Activated CD4-positive, CD25-positive, alpha-beta regulatory T cell treated with anti-CD3 and anti-CD28 coated beads, Interleukin-2, amount 50 U/mL, for 24 hours (primary cell): ENCODE measurements at regions not wholly inside any gene's neighbourhood (a gene's known extent, or its start where the extent isn't known, plus 50 kb on each side); places are given as distances from the start of the nearest gene placed in this dataset.
"Not testable (repeated sequence)": the region's sequence is repeated elsewhere in the genome, so short reads cannot be mapped to it uniquely, and the experiment has no call there.

Source experiments
- ATAC-seq, 2 donors: fragments of 150-1000 bp; cut with Tn5 transposase; one replicate each; pipeline ENCODE4 v1.10.0; 2021; ENCODE audit warnings: mild to moderate bottlenecking in 1 of 2, moderate library complexity in 1 of 2

- no peak for ATAC-seq
Measured at GRCh38 chr16:88128556-88128955, 177.3 kb downstream of the BANP start.

- not testable (repeated sequence) for ATAC-seq
Measured at GRCh38 chr16:88129133-88129532, 177.9 kb downstream of the BANP start.

DNA sequence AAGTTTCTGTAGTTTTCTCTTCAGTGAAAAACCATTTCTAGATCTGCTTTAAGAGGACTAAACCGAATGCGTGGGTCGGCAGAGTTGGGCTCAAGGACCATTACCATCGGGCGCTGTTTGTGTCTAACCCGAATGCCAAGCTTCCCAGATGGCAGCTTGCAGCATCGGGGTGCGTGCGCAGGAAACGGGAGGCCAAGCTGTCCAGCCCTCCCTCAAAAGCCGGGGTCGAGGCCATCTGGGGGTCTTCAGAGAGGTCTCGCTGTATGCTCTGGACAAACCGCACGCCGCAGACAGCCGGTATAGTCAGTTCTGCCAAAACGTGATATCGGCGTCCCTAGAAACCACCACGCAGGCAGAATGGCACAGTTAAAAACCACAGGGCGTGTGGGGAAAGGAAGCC, 178.8 kb downstream of the BANP start:
- no peak for ATAC-seq

DNA sequence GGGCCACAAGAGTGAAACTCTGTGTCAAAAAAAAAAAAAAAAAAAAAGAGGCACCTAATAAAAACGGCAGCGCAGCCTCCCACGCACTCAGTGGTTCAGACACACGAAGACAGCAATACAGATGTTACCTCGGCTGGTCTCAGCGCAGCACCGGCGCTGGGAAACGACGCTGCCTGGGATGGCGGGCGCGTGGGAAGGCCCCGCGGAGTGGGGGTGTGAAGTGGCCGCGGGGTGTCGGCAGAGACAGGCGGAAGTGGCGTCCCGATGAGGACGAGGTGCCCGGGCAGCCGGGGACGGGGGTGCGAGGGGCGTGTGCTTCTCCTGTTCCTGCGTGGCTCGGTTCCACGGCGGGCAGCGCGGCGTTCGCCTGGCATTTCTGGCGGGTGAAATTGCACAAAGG, 179.4 kb downstream of the BANP start:
- ATAC-seq: no peak

GRCh38 chr16:88131256-88131655, 180.0 kb downstream of the BANP start:
- ATAC-seq: no peak

- no peak for ATAC-seq
Measured at GRCh38 chr16:88131966-88132365, 180.7 kb downstream of the BANP start.

DNA sequence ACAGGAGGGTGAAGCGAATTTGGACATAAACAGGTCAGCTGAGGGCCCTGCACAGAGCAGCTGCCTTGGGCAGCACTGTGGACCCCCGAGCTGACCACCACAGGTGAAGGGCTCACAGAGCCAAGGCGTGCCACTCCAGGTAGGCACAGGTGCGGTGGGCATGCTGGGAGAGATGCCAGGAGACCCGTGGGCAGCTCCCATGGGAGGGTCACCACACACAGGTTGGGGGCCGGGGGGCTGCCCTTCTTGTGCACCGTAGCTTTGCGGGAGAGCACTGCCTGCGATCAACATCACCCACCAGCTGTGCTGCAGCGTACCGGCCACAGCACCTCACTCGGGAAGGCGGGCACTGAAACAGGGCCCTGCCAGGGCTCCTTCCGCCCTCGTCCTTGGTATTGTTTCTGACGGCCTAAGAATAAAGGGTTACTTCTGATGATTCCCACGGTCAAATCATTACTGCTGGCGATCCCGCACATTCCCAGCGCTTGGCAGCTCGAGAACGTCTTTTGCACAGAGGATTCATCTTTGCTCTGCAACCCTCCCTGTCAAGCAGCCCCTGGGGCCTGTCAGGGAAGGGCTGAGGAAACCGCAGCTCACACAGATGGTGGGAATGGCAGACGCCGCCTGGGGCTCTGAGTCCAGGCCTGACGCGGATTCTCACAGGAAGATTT, 181.7 kb downstream of the BANP start:
- no peak for ATAC-seq

DNA sequence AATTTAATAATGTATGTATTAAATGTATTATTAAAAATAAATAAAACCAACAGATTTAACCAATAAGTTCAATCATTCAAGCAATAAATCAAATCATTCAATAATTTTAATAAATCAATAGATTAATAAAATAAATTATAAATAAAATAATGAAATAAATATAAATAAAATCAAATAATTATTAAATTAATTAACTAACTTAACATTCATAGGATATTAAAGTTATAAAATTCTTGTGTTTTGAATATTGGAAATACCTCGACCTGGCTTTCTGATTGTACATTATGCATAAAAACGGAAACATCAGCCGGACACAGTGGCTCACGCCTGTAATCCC, 182.2 kb downstream of the BANP start:
- no peak for ATAC-seq

- ATAC-seq: not testable (repeated sequence)
Measured at GRCh38 chr16:88134172-88134898, 183.1 kb downstream of the BANP start.

- not testable (repeated sequence) for ATAC-seq
Measured at GRCh38 chr16:88134899-88135682, 183.9 kb downstream of the BANP start.

- ATAC-seq: not testable (repeated sequence)
Measured at GRCh38 chr16:88136211-88136713, 185.0 kb downstream of the BANP start.

GRCh38 chr16:88136939-88137338, 185.7 kb downstream of the BANP start:
- ATAC-seq: not testable (repeated sequence)

DNA sequence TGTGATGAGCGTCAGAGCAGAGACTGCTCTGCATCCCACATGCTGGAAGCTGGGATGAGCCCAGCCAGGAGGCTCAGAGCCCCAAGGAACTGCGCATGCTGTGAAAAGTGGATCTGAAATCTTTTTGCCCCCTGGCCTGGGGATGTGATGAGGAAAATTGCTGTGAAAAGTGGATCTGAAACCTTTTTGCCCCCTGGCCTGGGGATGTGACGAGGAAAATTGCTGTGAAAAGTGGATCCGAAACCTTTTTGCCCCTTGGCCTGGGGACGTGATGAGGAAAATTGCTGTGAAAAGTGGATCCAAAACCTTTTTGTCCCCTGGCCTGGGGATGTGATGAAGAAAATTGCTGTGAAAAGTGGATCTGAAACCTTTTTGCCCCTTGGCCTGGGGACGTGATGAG, 187.9 kb downstream of the BANP start:
- ATAC-seq: not testable (repeated sequence)

DNA sequence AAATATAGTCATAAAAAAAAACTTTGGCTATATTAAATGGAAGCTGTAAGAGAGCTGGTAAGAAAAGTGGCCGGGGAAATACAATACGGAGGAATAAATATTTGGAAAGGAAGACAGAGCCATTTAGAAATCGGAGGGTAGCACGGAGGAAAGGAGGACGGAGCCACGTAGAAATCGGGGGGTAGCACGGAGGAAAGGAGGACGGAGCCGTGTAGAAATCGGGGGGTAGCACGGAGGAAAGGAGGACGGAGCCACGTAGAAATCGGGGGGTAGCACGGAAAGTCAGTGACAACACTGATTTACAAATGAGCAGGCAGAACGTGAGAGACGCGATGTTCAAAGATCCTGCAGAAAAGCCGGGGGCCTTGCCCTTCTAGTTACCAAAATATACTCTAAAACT, 189.0 kb downstream of the BANP start:
- ATAC-seq: not testable (repeated sequence)

DNA sequence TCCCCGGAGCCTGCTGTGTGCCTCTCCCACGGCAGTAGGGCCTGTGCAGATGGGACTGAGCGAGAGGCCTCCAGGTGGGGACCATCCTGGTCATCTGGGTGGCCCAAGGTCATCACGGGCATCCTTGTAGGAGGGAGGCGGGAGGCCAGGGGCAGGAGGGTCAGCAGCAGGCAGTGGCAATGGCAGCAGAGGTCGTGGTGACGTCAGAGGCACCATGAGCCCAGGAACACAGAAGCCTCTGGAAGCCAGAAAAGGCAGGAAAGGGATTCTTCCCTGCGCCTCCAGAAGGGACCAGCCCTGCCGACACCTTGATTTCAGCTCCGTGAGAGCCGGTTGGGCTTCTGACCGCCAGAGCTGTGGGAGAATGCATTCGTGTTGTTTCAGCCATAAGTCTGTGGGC, 190.3 kb downstream of the BANP start:
- ATAC-seq: no peak

DNA sequence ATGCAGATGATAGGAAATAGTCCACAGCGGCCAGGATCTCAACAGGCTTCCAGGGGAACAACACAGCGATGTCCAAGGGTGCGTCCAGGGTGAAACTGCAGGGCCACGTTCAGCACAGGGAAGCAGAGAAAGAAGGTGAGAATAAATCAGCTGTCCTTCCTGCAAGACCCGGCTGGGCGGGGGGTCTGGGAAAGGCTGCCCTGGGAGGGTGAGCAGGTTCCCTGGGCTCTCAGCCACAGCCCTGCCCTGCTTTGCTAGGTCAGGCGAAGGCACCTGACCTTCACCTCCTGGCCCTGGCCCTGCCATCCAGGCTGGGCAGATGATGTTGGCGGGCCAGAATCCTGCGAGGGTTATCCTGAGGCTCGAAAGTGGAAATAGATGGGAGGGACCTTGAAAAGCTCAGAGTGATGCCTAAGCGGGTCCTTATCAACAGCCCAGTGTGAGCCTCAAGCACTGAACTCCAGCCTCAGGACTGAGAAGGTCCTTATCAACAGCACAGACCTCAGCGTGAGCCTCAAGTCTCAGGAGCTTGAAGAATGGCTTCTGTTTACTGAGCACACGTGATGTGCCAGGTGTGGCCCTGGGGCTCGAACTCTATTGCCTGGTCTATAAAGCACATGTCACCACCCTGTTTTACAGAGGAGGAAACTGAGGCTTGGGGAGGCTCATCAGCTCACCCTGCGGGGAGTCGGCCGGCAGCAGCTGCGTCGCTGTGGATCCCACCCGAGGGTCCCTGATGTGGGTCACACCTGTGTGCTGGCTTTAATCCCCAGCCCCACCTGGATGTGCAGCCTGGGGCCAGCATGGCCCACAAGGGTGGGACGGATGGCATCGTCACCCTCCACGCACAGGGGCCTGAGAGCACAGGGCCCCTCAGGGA, 191.1 kb downstream of the BANP start:
- ATAC-seq: not testable (repeated sequence)

DNA sequence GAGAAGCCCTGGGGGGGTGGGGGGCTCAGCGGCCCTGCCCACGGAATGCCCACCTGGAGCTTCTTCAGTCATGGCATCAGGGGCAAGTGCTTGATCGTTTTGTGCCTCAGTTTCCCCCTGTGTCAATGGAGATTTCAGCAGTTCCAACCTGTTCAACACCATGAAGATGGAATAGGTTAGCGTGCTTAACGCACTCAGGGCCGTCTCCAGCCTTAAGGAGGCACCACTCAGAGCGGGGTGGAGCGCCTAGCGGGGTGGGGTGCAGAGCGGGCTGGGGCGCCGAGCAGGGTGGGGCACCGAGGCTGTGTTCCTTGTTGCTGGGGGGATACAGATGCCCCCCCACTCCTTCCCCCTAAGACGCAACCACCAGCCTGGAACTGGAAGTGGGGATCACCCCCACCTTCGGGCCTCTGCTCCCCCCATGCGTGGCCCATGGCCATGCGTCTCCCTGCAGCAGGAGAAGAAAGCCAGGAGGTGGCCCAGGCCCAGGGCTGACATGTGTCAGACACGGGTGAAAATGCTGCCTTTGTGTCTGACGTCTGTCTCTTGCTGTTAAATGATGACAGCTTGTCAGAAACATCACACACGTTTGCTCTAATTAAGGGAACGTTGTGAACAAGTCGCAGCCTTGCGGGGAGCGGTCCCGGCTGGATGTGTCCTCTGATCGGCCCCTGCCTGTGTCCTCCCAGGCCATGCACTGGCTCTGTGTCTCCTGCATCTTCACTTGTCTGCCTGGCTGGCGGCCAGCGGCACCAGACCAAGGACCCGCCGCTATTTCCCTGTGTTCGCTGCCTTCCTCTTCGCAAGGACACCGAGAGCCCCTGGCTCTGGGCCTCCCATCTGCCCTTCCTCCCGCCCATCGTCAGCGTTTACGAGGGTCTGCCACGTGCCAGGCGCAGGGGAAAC, 192.1 kb downstream of the BANP start:
- not testable (repeated sequence) for ATAC-seq

GRCh38 chr16:88144028-88144511, 192.8 kb downstream of the BANP start:
- no peak for ATAC-seq

- not testable (repeated sequence) for ATAC-seq
Measured at GRCh38 chr16:88145376-88145775, 194.1 kb downstream of the BANP start.

GRCh38 chr16:88145824-88146405, 194.7 kb downstream of the BANP start:
- ATAC-seq: not testable (repeated sequence)

DNA sequence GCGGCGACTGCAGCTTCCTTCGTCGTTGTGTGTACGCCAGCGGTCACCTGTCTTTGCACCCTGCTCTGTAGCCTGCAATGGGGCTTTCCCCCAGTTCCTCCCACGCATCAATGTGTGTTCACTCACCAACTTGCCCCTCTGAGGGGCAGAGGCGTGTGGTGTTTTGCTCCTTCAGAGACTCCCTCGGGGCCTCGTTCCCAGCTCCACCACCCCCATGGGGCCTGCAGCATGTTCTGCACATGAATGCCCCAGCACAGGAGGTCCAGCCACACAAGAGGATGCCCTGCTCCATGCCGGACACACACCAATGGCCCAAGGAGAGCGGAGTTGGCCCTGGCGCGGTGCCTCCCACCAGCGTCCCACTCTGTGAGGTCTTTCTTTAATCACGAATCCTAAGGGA, 196.8 kb downstream of the BANP start:
- ATAC-seq: not testable (repeated sequence)
